B cell (primary cell): ENCODE measurements at regions not wholly inside any gene's neighbourhood (a gene's known extent, or its start where the extent isn't known, plus 50 kb on each side); places are given as distances from the start of the nearest gene placed in this dataset.

Source experiments
- ATAC-seq: fragments of 200-7000 bp; cut with Tn5 transposase; one replicate; pipeline ENCODE4 v1.10.0; 2021; ENCODE audit warnings: low read depth, mild to moderate bottlenecking, moderate number of reproducible peaks, moderate library complexity
- CTCF ChIA-PET: fragments of 350-600 bp; sonication (Branson Sonifier 250); formaldehyde crosslinking; loops from one replicate; lab custom pipeline; 2021; ENCODE audit warnings: antibody characterized with exemption, inconsistent platforms; lab: Charles Lee
- POLR2A ChIA-PET: fragments of 350-600 bp; sonication (Branson Sonifier 250); formaldehyde crosslinking; loops from one replicate; lab custom pipeline; 2021; ENCODE audit warnings: antibody characterized with exemption; lab: Charles Lee
- DNase-seq: peaks from one replicate; pipeline ENCODE4 v3.0.0; 2013
- H2AFZ ChIP-seq: 2 replicates; pipeline ENCODE4 v1.6.1; 2012; ENCODE audit warnings: mild to moderate bottlenecking, low read depth, low read length; ENCODE audit not compliant: insufficient read depth, poor library complexity, severe bottlenecking
- H3K27ac ChIP-seq, 2 donors: 1 replicate in 1 of 2; 2 replicates in 1 of 2; pipeline ENCODE4 v1.5.1; 2012 to 2013; ENCODE audit warnings: low read length in 2 of 2, mild to moderate bottlenecking in 2 of 2, moderate library complexity in 1 of 2
- H3K27me3 ChIP-seq, 4 experiments: fragments of 200-600 bp in 1 of 4; sonication (generic) in 1 of 4; replicated peaks in 1 of 4; 1 replicate in 2 of 4; 2 replicates in 2 of 4; pipeline versions ENCODE4 v1.6.1 to v1.7.0; 2013 to 2016; ENCODE audit warnings: low read length in 3 of 4, mild to moderate bottlenecking in 2 of 4, mixed read lengths in 1 of 4, moderate library complexity in 1 of 4; ENCODE audit not compliant: insufficient read depth in 4 of 4, control insufficient read depth in 3 of 4; ENCODE audit errors: control extremely low read depth in 1 of 4
- H3K36me3 ChIP-seq, 2 experiments: replicated peaks in 1 of 2; 1 replicate in 1 of 2; 2 replicates in 1 of 2; pipeline versions ENCODE4 v1.6.1 to v1.7.1; 2013; ENCODE audit warnings: low read length in 1 of 2; ENCODE audit not compliant: insufficient read depth in 2 of 2, control insufficient read depth in 1 of 2; ENCODE audit errors: control extremely low read depth in 1 of 2, extremely low read depth in 1 of 2
- H3K4me1 ChIP-seq, 2 donors: fragments of 200-600 bp in 1 of 2; sonication (generic) in 1 of 2; 1 replicate in 1 of 2; 2 replicates in 1 of 2; pipeline versions ENCODE4 v1.5.1 to v1.6.1; 2013 to 2017; ENCODE audit warnings: low read length in 2 of 2; ENCODE audit not compliant: control insufficient read depth in 2 of 2, insufficient read depth in 2 of 2
- H3K4me2 ChIP-seq: replicated peaks from 2 replicates; pipeline ENCODE3; 2012; ENCODE audit warnings: mild to moderate bottlenecking, low read depth, low read length; ENCODE audit not compliant: poor library complexity, severe bottlenecking
- H3K4me3 ChIP-seq, 5 experiments: fragments of 200-600 bp in 1 of 5; sonication (generic) in 1 of 5; 1 replicate in 3 of 5; 2 replicates in 2 of 5; pipeline versions ENCODE4 v1.5.1 to v1.7.0; 2011 to 2016; ENCODE audit warnings: low read length in 4 of 5, mild to moderate bottlenecking in 4 of 5, low read depth in 2 of 5, control low read depth in 1 of 5, moderate library complexity in 1 of 5; ENCODE audit not compliant: insufficient read depth in 1 of 5; ENCODE audit errors: control extremely low read depth in 1 of 5, extremely low read depth in 1 of 5
- H3K79me2 ChIP-seq: fragments of 200-600 bp; sonication (generic); one replicate; pipeline ENCODE4 v1.6.0; 2016; ENCODE audit warnings: low read length; ENCODE audit not compliant: control insufficient read depth, insufficient read depth
- H3K9ac ChIP-seq: fragments of 200-600 bp; sonication (generic); 2 replicates; pipeline ENCODE4 v1.6.1; 2017; ENCODE audit warnings: mild to moderate bottlenecking, low read length, moderate library complexity
- H3K9me3 ChIP-seq, 3 donors: one replicate each; pipeline versions ENCODE4 v1.6.1 to v1.7.1; 2013; ENCODE audit warnings: low read length in 2 of 3; ENCODE audit not compliant: control insufficient read depth in 2 of 3, insufficient read depth in 1 of 3; ENCODE audit errors: control extremely low read depth in 1 of 3
- H4K20me1 ChIP-seq: 2 replicates; pipeline ENCODE4 v1.6.0; 2012; ENCODE audit warnings: mild to moderate bottlenecking, low read length; ENCODE audit not compliant: insufficient read depth, control insufficient read depth, poor library complexity, severe bottlenecking
- H3K27ac Mint-ChIP-seq: one replicate; pipeline ENCODE4 v1.8.0; 2021; ENCODE audit warnings: mixed read lengths
- H3K27me3 Mint-ChIP-seq: one replicate; pipeline ENCODE4 v1.8.0; 2021; ENCODE audit warnings: mixed read lengths
- H3K4me1 Mint-ChIP-seq: one replicate; pipeline ENCODE4 v1.8.0; 2021; ENCODE audit warnings: mixed read lengths
- H3K4me3 Mint-ChIP-seq: one replicate; pipeline ENCODE4 v1.8.0; 2021; ENCODE audit warnings: mixed read lengths
- H3K9me3 Mint-ChIP-seq: one replicate; pipeline ENCODE4 v1.8.0; 2022; ENCODE audit warnings: mixed read lengths; ENCODE audit not compliant: insufficient read depth
- EZH2 ChIP-seq: IDR thresholded peaks from 2 replicates; pipeline ENCODE4 v1.6.1; 2012; ENCODE audit warnings: borderline replicate concordance, low read depth, mild to moderate bottlenecking, moderate library complexity, low read length; ENCODE audit not compliant: insufficient read depth, poor library complexity, severe bottlenecking
- WGBS: methylation state at CpG from one replicate; pipeline ENCODE4 v1.1.5; 2013; ENCODE audit warnings: missing lambda C conversion rate; ENCODE audit not compliant: insufficient coverage; 5-methylcytosine and 5-hydroxymethylcytosine counted together
- intact Hi-C: fragments of 100-400 bp; cut with micrococcal nuclease; formaldehyde crosslinking; loops from one replicate; pipeline ENCODE4 v1.10.0; 2022
- TF ChIP-seq, protein P1 (sequence below): fragments of 200-600 bp; IDR thresholded peaks from one replicate; pipeline ENCODE4 v1.8.0; 2022; ENCODE audit warnings: antibody characterized with exemption, mild to moderate bottlenecking

DNA sequence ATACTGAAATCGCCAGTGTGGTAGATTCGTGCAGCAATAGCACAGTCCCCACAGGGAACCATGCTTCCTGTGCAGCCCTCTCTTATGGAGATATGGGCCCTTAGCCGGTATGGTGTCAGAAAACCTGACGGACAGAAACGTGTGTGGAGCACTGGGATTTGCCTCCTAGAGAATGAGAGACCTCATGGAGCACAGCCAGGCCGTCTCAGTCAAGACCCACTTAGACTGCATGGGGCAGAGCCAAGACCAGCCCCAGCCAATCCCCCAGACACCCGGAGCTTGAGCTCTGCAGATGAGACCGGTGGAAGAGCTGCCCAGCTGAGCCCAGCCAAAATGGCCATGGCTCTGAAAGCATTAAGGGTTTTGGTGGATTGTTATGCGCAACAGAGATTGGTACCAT is 163.7 kb downstream of the DLL1 start:
- peaks cover 11% of the 10 kb centered on the region for H3K27me3 Mint-ChIP-seq
- CTCF ChIA-PET = no interaction called here

DNA sequence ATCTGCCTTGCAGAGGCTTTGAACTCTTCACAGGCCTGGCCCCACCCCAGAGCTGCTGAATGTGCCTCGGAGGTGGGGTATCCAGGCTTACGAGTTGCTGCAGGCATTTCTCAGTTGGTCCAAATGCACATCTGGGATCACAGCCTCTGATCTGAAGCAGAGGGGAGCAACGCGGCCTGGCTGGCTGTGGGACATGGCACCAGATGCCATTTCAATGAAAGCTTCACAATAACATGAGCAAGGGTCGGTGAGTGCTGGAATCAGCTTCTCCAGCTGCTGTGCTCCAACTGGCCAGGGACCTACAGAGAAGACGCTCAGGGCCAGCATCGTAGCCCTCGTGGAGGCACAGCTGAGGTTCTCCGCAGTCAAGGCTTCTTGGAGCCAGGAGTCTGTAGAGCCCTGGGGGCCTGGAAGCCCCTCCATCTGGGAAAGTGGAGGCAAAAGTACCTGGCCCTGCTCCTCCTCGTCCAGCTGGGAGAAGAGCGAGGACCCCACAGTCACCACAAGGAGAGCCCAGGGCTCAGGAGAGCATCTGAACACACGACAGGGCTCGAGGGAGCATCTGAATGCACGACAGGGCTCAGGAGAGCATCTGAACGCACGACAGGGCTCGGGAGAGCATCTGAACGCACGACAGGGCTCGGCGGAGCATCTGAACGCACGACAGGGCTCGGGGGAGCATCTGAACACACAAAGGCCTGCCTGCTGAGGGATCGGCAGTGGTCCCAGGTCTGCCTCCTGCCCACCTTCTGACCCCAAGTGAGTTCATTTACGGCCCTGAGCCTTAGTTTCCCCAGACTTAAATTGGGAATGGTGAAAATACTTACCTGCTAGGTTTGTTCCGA is 165.2 kb downstream of the DLL1 start:
- no peaks in the 10 kb centered on the region for H3K36me3 ChIP-seq
- no peaks in the 10 kb centered on the region for H4K20me1 ChIP-seq
- ATAC-seq = no peak
- no peak overlapping the region for H3K27ac Mint-ChIP-seq
- H3K4me1 Mint-ChIP-seq = peaks cover 7% of the 10 kb centered on the region
- no peak overlapping the region for H3K4me3 Mint-ChIP-seq
- ChIA-PET CTCF (no interaction called here), POLR2A (no interaction called here)
- H3K27me3 Mint-ChIP-seq = peaks cover 9% of the 10 kb centered on the region
- no peaks in the 10 kb centered on the region for H3K27me3 ChIP-seq
- peaks cover 0 to 13% (median 11%) of the 10 kb centered on the region in 3 donors for H3K9me3 ChIP-seq
- intact Hi-C loops = no loop called here
- no peak overlapping the region for H3K4me3 ChIP-seq
- DNase-seq = no peak
- no peaks in the 10 kb centered on the region for H3K79me2 ChIP-seq
- whole genome bisulfite sequencing = 91% methylated on average over 26 of the region's 27 CpGs
- no peak overlapping the region for H3K9ac ChIP-seq
- no peak overlapping the region for H3K4me2 ChIP-seq
- H3K27ac ChIP-seq = no peak overlapping the region
- H3K9me3 Mint-ChIP-seq = peaks cover under 1% of the 10 kb centered on the region
- H2AFZ ChIP-seq = no peak overlapping the region
- TF ChIP-seq EZH2 = no peak
- TF ChIP-seq, protein P1, sequence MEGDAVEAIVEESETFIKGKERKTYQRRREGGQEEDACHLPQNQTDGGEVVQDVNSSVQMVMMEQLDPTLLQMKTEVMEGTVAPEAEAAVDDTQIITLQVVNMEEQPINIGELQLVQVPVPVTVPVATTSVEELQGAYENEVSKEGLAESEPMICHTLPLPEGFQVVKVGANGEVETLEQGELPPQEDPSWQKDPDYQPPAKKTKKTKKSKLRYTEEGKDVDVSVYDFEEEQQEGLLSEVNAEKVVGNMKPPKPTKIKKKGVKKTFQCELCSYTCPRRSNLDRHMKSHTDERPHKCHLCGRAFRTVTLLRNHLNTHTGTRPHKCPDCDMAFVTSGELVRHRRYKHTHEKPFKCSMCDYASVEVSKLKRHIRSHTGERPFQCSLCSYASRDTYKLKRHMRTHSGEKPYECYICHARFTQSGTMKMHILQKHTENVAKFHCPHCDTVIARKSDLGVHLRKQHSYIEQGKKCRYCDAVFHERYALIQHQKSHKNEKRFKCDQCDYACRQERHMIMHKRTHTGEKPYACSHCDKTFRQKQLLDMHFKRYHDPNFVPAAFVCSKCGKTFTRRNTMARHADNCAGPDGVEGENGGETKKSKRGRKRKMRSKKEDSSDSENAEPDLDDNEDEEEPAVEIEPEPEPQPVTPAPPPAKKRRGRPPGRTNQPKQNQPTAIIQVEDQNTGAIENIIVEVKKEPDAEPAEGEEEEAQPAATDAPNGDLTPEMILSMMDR = no peak
- H3K4me1 ChIP-seq = peaks cover 0 to 4% of the 10 kb centered on the region in 2 donors

More for the DNA sequence above, 163.7 kb downstream of the DLL1 start:
- intact Hi-C loops = no loop called here
- H3K27ac Mint-ChIP-seq = no peak overlapping the region
- 75% methylated on average over 6 of the region's 9 CpGs for WGBS
- no peaks in the 10 kb centered on the region for H3K36me3 ChIP-seq
- H3K79me2 ChIP-seq = no peaks in the 10 kb centered on the region
- TF ChIP-seq, protein P1 = no peak
- TF ChIP-seq EZH2 = no peak
- H3K9me3 ChIP-seq = peaks cover 0 to 13% (median 0%) of the 10 kb centered on the region in 3 donors
- H3K4me3 ChIP-seq = no peak overlapping the region
- DNase-seq = no peak
- no peak for ATAC-seq
- H3K4me1 ChIP-seq = peaks cover 0 to 4% of the 10 kb centered on the region in 2 donors
- peaks cover 7% of the 10 kb centered on the region for H3K4me1 Mint-ChIP-seq
- H3K4me2 ChIP-seq = no peak overlapping the region
- no peaks in the 10 kb centered on the region for H3K9me3 Mint-ChIP-seq
- no peaks in the 10 kb centered on the region for H4K20me1 ChIP-seq
- POLR2A ChIA-PET = no interaction called here
- H2AFZ ChIP-seq = no peak overlapping the region
- no peak overlapping the region for H3K9ac ChIP-seq
- H3K4me3 Mint-ChIP-seq = no peak overlapping the region
- no peak overlapping the region for H3K27ac ChIP-seq
- no peaks in the 10 kb centered on the region for H3K27me3 ChIP-seq
